GM18499 (cell line): ENCODE measurements at regions not wholly inside any gene's neighbourhood (a gene's known extent, or its start where the extent isn't known, plus 50 kb on each side); places are given as distances from the start of the nearest gene placed in this dataset.
"Not testable (repeated sequence)": the region's sequence is repeated elsewhere in the genome, so short reads cannot be mapped to it uniquely, and the experiment has no call there.

Source experiments
- ATAC-seq: cut with Tn5 transposase; IDR thresholded peaks from one replicate; pipeline ENCODE4 v1.9.1; 2021; ENCODE audit warnings: moderate number of reproducible peaks; ENCODE audit not compliant: insufficient read depth, unreplicated experiment

DNA sequence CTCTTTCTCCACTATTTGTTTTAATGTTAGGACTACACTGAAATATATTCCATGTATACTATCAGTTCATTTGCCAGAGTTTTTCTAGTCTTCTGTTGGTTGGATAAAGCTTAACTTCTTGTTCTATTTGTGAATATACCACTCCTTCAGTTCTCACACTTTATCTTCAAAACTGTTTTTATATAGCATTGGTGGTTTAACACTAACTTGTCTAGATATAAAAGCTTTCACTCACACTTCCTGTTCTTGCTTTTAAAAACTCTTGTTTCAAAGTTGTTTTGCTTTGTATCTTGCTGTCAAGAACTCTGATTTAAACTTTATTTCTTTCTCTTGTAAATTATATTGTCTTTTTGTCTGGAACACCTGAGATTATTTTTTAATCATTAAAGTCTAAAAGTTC is 226.8 kb upstream of the TENT5A start:
- no peak for ATAC-seq

- ATAC-seq: no peak
Measured at GRCh38 chr6:81978230-81978629, 225.7 kb upstream of the TENT5A start.

- no peak for ATAC-seq
Measured at GRCh38 chr6:81977486-81977885, 225.0 kb upstream of the TENT5A start.

DNA sequence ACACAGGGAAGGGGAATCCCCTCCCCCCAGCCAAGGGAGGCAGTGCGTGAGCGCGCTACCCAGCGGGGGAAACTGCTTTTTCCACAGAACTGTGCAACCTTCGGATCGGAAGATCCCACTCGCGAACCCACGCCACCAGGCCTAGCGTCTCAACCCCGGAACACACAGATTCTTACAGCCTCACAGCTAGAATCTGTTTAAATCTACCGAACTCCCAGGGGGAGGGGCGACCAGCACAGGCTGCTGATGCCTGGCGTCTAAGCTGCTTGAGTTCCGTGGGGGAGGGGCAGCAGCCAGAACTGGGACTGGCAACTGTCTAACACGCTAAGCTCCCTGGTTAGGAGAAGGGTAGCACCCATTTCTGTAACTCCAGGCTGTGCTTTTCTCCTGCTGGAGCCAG is 217.3 kb upstream of the TENT5A start:
- no peak for ATAC-seq

DNA sequence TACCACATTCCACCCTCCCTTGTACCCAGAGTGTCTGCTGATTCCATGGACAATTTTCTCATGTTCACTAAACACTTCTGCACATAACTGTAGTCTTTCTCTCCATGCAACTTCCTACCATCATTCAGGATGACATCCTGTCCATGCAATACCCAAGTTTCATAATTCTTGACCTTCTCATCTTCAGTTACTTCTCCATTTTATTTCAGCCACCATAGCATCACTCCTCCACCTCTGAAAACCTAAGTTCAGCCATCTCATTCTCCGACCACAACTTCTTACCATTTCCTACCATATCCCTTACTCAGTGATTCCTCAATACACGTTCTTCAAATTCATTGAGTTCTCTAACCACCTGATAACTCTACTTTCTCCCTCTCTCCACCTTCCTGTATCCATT is 216.5 kb upstream of the TENT5A start:
- ATAC-seq: no peak

DNA sequence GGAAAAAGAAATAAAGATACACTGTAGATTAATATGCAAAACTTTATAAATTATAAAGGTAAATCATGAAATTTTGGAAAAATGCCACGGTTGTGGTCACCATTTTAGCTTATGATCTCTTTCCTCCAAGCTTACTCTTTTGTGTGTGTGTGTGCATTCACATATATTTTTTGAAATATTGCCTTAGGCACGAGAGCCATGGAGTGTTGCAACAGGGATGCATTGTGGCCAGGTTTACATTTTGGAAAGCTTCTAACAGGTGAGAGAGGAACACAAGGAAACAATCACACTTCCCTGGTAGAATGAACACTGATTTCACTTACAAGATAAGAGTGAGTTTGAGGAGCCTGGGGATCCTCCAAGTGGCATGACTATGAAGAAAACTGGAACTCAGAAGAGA is 214.5 kb upstream of the TENT5A start:
- no peak for ATAC-seq

DNA sequence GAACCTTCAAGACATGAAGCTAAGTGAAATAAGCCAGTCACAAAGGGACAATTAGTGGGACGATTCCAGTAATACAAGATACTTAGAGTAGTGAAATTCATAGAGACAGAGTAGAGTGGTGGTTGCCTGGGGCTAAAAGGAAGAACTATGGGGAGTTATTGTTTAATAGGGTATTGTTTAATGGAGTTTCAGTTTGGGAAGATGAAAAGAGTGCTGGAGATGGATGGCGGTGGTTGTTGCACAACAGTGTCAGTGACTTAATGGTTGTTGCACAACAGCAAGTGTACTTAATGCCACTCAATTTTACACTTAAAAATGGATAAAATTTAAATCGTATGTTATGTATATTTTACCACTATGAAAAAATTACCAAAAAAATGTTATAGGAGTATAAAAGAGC is 209.7 kb upstream of the TENT5A start:
- no peak for ATAC-seq

DNA sequence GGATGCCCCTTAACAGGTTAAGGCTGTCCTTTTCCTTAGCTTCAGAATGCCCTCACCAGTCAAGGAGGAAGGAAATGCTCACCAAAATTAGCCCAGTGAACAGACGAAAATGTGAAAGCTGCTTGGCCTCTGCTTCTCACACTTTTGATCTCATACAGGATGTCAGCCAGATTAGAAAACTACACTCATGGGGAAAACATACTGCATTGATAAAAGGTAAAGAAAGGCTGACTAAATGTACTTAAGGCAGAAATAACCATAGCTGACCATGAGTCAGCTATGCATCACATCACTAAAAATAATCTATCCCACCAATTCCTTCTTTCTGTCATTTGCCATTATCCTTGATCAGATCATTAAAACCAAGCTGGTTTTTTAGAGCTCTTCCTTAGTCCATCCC is 198.4 kb upstream of the TENT5A start:
- ATAC-seq: no peak

DNA sequence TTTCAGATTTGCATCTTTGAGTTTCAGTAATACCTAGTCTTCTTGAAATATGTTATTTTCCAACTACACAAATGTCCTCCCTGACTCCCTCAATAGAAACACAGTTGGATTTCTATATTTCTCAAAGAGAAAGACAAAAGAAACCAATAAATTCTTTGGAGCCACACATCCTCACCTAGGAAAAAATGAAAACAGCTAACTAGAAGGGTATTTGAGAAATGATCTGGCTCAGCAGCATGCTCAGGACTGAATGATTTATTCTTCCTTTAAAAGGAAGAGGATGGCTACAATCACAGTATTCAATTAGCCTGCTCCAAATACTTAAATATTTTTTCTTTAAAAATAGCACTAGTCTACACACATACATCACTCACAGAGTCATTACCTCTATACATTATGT is 196.4 kb upstream of the TENT5A start:
- ATAC-seq: no peak

DNA sequence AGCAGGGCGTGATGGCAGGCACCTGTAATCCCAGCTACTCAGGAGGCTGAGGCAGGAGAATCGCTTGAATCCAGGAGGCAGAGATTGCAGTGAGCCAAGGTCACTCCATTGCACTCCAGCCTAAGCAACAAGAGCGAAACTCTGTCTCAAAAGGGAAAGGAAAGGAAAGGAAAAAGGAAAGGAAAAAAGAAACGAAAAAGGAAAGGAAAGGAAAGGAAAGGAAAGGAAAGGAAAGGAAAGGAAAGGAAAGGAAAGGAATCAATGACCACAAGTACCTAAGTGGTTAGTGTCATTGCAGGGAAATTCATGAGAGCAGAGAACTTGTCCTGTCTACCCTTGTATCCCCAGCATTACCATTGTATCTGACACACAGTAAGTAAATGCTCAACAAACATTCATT is 195.7 kb upstream of the TENT5A start:
- not testable (repeated sequence) for ATAC-seq

DNA sequence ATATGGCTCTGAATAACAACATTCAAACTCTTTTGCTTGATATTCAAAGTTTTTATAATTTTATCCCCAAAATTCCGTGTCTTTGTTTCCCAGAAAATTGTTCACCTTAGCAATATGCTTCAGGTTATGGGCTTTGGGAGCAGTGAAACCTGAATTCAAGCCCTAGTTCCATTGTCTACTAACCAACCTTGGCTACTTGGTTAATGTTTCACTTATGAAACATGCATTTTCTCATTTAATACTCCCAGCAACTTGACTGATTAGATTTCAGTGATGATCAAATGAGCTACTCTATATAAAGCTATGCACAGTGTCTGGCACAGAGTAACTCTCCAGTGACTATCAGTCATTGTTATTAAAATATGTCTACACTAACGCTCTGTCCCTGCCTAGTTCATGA is 192.2 kb upstream of the TENT5A start:
- no peak for ATAC-seq

- ATAC-seq: not testable (repeated sequence)
Measured at GRCh38 chr6:81942842-81943241, 190.4 kb upstream of the TENT5A start.

- ATAC-seq: no peak
Measured at GRCh38 chr6:81942067-81942370, 189.5 kb upstream of the TENT5A start.

DNA sequence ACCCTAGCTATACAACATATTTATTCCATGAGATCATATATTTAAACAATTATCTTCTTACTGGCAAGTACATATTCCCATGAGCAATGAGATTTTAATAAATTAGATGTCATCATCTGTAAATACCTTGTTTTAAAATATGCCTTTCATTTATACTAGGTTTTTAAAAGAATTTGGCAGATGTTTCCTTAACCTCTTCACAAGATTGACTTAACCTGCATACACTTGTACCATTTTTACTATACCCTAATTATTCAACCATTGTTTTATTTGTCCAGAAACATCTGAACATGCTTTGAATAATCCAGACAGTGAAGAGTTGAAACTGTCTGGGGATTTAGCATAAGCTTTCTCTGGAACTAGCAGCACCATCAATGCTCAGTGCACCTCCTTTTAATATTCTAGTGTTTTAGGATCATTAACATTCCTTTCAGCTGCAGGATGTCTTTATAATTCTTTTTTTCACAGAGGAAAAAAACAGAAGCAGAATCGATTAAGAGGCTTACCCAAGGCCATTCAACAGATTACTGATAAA is 188.0 kb upstream of the TENT5A start:
- ATAC-seq: no peak

GRCh38 chr6:81939766-81940165 is 187.3 kb upstream of the TENT5A start:
- no peak for ATAC-seq

DNA sequence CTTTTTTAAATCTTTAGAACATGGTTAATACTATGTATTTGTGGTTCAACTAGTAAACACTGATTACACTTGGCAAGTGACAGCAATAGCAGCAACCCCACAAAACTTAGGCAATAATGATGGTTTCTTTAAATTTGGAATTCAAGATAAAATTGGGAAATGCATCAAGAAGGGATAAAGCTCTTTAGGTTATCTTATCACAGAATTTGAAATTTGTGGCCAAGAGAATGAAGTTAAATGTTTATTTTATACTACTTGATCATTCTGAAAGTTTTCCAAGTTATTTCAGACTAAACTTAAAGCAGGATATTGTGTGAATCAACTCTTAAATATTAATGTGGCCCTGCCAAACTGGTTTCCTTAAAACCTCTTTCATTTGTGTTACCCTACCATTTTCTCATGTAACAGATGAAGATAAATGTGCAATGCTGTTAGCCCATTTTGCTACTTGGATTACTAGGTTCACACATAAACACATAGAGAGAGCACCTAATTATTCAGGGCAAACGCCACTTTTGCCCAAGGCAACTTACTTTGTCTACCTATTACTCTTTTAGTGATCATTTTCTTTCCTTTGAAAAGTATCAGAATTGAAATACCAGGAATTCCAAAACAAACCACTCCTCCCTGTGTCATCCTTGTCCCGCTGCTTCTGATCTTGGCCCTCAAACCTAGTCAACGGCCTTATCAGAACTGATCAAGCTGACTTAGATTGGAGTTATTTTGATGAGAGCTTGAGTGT is 186.7 kb upstream of the TENT5A start:
- no peak for ATAC-seq

DNA sequence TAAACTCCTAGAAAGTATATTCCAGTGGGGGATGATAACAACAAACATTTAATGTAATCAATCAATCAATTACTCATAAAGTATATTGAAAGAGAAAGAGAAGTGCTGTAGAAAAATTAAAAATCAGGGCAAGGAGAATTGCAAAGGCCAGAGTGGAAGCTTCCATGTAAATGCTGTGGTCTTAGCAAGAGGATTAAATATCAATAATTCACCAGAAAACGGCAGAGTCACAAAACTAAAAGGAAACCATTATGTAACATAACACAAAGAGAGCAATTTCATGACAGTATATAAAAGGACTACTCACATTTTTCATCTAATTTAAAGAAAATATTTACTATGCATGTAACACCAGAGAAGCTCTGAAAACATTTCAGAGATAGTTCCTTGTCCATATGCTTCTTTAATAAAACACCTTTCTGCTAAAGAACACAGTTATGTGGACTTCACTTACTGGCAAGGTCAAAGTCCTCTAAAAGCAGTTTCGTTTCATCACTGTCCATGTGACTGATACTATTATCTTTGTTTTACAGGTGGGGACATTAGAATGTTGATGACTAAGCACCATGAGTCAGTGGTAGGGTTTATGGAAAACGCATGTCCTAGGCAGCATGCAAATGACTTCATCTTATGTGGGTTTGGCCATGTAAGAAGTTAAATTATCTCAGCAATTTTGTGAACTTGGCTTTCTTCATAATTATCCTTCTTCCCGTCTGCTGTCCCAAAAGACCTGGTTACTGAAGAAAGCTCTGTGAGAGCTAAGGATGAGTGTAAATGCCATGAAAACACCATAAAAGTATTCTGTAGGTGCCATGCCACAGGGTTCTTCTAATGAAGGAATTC is 185.8 kb upstream of the TENT5A start:
- peak; percentile 58 for ATAC-seq

GRCh38 chr6:81937296-81937937 is 184.9 kb upstream of the TENT5A start:
- no peak for ATAC-seq

DNA sequence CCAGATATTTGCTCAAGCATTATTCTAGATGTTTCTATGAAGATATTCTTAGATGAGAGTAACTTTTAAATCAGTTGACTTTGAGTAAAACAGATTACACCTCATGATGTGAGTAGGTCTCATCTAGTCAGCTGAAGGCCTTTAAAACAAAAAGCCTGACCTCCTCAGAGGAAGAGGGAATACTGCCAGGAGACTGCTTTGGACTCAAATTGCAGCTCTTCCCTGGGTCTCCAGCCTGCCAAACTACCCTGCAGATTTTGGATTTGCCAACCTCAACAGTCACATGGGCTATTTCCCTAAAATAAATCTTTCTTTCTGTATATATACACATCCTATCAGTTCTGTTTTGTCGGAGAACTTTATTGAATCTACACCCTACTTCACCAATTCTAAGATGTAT is 182.5 kb upstream of the TENT5A start:
- no peak for ATAC-seq

DNA sequence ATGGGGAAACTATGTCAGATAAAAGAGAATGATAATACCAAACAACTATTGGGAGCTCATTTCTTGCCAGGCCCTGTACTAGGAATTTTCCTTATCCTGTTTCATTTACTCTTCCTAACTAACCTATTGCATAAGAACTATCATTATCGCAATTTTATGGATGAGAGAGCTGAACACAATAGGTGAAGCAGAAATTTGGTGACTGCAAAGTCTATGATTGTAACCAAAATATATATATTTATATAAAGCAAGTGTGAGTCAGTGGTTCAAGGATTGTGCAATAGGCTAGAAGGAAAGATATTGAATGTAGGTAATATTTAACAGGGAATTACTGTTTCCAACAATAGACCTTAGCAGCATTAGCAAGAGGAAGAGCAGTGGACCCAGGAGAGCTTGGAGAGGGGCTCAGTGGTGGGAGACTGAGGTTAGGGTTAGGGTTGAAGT is 181.1 kb upstream of the TENT5A start:
- ATAC-seq: no peak

GRCh38 chr6:81933089-81933488 is 180.6 kb upstream of the TENT5A start:
- no peak for ATAC-seq
